ENCODE measurements at regions not wholly inside any gene's neighbourhood (a gene's known extent, or its start where the extent isn't known, plus 50 kb on each side); places are given as distances from the start of the nearest gene placed in this dataset.

DNA sequence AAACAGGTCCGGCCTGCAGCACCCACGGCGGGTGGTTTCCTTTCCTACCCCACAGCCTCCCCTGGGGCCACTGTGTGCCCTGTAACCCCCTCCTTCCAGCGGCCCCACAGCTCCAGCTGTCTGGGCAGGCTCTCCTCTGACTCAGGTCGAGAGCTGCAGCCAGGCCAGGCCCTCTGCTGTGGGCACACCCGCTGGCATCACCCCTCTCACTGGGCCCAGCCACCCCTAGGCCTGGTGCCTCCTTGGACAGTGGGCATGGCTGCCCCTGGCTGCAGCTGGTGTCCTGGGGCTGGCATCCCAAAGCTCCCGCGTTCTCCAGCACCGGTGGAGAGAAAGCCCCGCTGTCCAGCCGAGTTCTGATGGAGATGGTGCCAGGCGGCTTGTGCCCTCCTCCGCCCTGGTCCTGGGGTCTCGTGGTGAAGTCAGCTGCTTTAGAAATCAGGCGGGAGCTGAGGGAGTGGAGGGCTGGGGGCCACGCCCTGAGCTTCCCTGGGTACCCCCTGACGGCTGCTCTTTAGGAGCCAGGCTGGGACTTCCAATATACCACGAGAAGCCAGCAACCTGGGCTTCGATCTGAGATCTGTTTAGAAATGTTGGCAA lies 114.9 kb downstream of the KIF26A start (continued):
- TF ChIP-seq, protein P1, sequence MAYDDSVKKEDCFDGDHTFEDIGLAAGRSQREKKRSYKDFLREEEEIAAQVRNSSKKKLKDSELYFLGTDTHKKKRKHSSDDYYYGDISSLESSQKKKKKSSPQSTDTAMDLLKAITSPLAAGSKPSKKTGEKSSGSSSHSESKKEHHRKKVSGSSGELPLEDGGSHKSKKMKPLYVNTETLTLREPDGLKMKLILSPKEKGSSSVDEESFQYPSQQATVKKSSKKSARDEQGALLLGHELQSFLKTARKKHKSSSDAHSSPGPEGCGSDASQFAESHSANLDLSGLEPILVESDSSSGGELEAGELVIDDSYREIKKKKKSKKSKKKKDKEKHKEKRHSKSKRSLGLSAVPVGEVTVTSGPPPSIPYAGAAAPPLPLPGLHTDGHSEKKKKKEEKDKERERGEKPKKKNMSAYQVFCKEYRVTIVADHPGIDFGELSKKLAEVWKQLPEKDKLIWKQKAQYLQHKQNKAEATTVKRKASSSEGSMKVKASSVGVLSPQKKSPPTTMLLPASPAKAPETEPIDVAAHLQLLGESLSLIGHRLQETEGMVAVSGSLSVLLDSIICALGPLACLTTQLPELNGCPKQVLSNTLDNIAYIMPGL (CRISPR knock-in tag; IDR thresholded peaks at IDR 0.05), result no peak
- no peak for TF ChIP-seq HMGA2 (CRISPR knock-in tag; IDR thresholded peaks at IDR 0.05)
- TF ChIP-seq SOX15 (CRISPR knock-in tag; IDR thresholded peaks at IDR 0.05), result no peak
- TF ChIP-seq ZNF219 (CRISPR knock-in tag; IDR thresholded peaks at IDR 0.05; ENCODE audit: borderline replicate concordance), result no peak
- no peak for TF ChIP-seq NFE2L1 (CRISPR knock-in tag; IDR thresholded peaks at IDR 0.05)
- no peak for TF ChIP-seq GTF2I (CRISPR knock-in tag; conservative IDR thresholded peaks at IDR 0.05)

DNA sequence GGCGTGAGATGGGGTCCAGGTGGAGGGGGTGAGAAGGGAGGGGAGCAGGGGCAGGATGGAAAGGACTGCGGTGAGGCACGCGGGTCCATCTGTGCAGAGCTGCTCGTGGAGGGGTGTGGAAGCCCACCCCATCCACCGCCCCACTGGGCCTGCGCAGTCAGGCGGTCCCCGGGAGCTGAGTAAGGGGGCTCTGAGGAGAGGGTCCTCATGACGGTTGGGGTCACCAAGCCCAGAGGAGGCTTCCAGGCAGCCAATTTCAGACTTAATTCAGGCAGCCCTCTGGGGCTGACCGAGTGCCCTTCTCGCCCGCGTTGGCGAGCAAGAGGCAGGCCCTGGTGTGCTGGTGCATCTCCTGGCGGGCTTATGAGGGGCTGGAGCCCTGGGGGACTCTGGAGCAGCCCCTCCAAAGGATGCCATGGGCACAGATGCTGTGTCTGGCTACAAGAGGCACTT lies 115.5 kb downstream of the KIF26A start:
- TF ChIP-seq, protein P2, sequence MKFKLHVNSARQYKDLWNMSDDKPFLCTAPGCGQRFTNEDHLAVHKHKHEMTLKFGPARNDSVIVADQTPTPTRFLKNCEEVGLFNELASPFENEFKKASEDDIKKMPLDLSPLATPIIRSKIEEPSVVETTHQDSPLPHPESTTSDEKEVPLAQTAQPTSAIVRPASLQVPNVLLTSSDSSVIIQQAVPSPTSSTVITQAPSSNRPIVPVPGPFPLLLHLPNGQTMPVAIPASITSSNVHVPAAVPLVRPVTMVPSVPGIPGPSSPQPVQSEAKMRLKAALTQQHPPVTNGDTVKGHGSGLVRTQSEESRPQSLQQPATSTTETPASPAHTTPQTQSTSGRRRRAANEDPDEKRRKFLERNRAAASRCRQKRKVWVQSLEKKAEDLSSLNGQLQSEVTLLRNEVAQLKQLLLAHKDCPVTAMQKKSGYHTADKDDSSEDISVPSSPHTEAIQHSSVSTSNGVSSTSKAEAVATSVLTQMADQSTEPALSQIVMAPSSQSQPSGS (CRISPR knock-in tag; IDR thresholded peaks at IDR 0.05; ENCODE audit: borderline replicate concordance, low read depth), result no peak
- TF ChIP-seq JUN (CRISPR knock-in tag; IDR thresholded peaks at IDR 0.05) (no peak), NFYB (CRISPR knock-in tag; conservative IDR thresholded peaks at IDR 0.05; ENCODE audit: low read depth) (no peak), NFE2L1 (CRISPR knock-in tag; IDR thresholded peaks at IDR 0.05) (no peak), NR2C2 (CRISPR knock-in tag; IDR thresholded peaks at IDR 0.05) (no peak), FOXK1 (CRISPR knock-in tag; IDR thresholded peaks at IDR 0.05) (no peak), SMAD3 (CRISPR knock-in tag; IDR thresholded peaks at IDR 0.05; ENCODE audit: borderline replicate concordance) (no peak), NR1H2 (CRISPR knock-in tag; IDR thresholded peaks at IDR 0.05) (no peak), ZNF671 (CRISPR knock-in tag; IDR thresholded peaks at IDR 0.05) (no peak)
- TF ChIP-seq, protein P1 (CRISPR knock-in tag; IDR thresholded peaks at IDR 0.05), result no peak
- TF ChIP-seq, protein P3, sequence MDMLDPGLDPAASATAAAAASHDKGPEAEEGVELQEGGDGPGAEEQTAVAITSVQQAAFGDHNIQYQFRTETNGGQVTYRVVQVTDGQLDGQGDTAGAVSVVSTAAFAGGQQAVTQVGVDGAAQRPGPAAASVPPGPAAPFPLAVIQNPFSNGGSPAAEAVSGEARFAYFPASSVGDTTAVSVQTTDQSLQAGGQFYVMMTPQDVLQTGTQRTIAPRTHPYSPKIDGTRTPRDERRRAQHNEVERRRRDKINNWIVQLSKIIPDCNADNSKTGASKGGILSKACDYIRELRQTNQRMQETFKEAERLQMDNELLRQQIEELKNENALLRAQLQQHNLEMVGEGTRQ (CRISPR knock-in tag; IDR thresholded peaks at IDR 0.05), result no peak
- TF ChIP-seq, protein P4, sequence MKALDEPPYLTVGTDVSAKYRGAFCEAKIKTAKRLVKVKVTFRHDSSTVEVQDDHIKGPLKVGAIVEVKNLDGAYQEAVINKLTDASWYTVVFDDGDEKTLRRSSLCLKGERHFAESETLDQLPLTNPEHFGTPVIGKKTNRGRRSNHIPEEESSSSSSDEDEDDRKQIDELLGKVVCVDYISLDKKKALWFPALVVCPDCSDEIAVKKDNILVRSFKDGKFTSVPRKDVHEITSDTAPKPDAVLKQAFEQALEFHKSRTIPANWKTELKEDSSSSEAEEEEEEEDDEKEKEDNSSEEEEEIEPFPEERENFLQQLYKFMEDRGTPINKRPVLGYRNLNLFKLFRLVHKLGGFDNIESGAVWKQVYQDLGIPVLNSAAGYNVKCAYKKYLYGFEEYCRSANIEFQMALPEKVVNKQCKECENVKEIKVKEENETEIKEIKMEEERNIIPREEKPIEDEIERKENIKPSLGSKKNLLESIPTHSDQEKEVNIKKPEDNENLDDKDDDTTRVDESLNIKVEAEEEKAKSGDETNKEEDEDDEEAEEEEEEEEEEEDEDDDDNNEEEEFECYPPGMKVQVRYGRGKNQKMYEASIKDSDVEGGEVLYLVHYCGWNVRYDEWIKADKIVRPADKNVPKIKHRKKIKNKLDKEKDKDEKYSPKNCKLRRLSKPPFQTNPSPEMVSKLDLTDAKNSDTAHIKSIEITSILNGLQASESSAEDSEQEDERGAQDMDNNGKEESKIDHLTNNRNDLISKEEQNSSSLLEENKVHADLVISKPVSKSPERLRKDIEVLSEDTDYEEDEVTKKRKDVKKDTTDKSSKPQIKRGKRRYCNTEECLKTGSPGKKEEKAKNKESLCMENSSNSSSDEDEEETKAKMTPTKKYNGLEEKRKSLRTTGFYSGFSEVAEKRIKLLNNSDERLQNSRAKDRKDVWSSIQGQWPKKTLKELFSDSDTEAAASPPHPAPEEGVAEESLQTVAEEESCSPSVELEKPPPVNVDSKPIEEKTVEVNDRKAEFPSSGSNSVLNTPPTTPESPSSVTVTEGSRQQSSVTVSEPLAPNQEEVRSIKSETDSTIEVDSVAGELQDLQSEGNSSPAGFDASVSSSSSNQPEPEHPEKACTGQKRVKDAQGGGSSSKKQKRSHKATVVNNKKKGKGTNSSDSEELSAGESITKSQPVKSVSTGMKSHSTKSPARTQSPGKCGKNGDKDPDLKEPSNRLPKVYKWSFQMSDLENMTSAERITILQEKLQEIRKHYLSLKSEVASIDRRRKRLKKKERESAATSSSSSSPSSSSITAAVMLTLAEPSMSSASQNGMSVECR (CRISPR knock-in tag; IDR thresholded peaks at IDR 0.05; ENCODE audit: borderline replicate concordance), result no peak
- no peak overlapping the region for H3K4me3 Mint-ChIP-seq
- no peak overlapping the region for H3K27ac Mint-ChIP-seq
- H3K9me3 Mint-ChIP-seq, result peaks cover 6% of the 10 kb centered on the region
- H3K36me3 Mint-ChIP-seq, result no peaks in the 10 kb centered on the region
- ChIA-PET POLR2A (no interaction called here), CTCF (no interaction called here)
- no peaks in the 10 kb centered on the region for H3K4me1 Mint-ChIP-seq
- DNase-seq (ENCODE audit: low spot score) (no peak), ATAC-seq (no peak)
- H3K27me3 Mint-ChIP-seq (ENCODE audit: low read depth), result no peaks in the 10 kb centered on the region

Measured in WTC11 (cell line).